Endothelial cell of hepatic sinusoid (primary cell): ENCODE measurements at regions not wholly inside any gene's neighbourhood (a gene's known extent, or its start where the extent isn't known, plus 50 kb on each side); places are given as distances from the start of the nearest gene placed in this dataset.

Experiments
- in situ Hi-C: cut with HindIII; loops from 2 replicates; pipeline ENCODE4 v1.10.0; 2017; ENCODE audit warnings: low sequenced_read_pairs

- in situ Hi-C loops = no loop called here
These were observed 479.6 kb downstream of the GPAM start for GRCh38 chr10:111703986-111704385.

- in situ Hi-C loops = no loop called here
These were observed 478.5 kb downstream of the GPAM start for GRCh38 chr10:111705021-111705420.

- in situ Hi-C loops = no loop called here
These were observed 477.2 kb downstream of the GPAM start for GRCh38 chr10:111706331-111706730.

GRCh38 chr10:111707076-111707475 is 476.5 kb downstream of the GPAM start:
- in situ Hi-C loops = no loop called here

- in situ Hi-C loops = no loop called here
These were observed 474.0 kb downstream of the GPAM start for GRCh38 chr10:111709603-111710002.

GRCh38 chr10:111716032-111716431 is 467.5 kb downstream of the GPAM start:
- in situ Hi-C loops = no loop called here

GRCh38 chr10:111724121-111724520 is 459.4 kb downstream of the GPAM start:
- in situ Hi-C loops = no loop called here

GRCh38 chr10:111725050-111725449 is 458.5 kb downstream of the GPAM start:
- in situ Hi-C loops = no loop called here

GRCh38 chr10:111732166-111732785 is 451.3 kb downstream of the GPAM start:
- in situ Hi-C loops = no loop called here

- in situ Hi-C loops = no loop called here
These were observed 444.3 kb downstream of the GPAM start for GRCh38 chr10:111739125-111739873.

- in situ Hi-C loops = no loop called here
These were observed 443.8 kb downstream of the GPAM start for GRCh38 chr10:111739874-111740139.

- in situ Hi-C loops = no loop called here
These were observed 437.6 kb downstream of the GPAM start for GRCh38 chr10:111745982-111746381.

- in situ Hi-C loops = no loop called here
These were observed 435.8 kb downstream of the GPAM start for GRCh38 chr10:111747751-111748150.

- in situ Hi-C loops = no loop called here
These were observed 435.4 kb downstream of the GPAM start for GRCh38 chr10:111748184-111748583.

GRCh38 chr10:111750165-111750849 is 433.3 kb downstream of the GPAM start:
- in situ Hi-C loops = no loop called here

- in situ Hi-C loops = no loop called here
These were observed 427.1 kb downstream of the GPAM start for GRCh38 chr10:111756217-111757061.

- in situ Hi-C loops = no loop called here
These were observed 425.0 kb downstream of the GPAM start for GRCh38 chr10:111758593-111758992.

GRCh38 chr10:111762114-111762513 is 421.5 kb downstream of the GPAM start:
- in situ Hi-C loops = no loop called here

- in situ Hi-C loops = no loop called here
These were observed 418.3 kb downstream of the GPAM start for GRCh38 chr10:111765216-111765615.

GRCh38 chr10:111766464-111766863 is 417.1 kb downstream of the GPAM start:
- in situ Hi-C loops = no loop called here

- in situ Hi-C loops = no loop called here
These were observed 415.9 kb downstream of the GPAM start for GRCh38 chr10:111767661-111768060.
